ENCODE measurements at regions not wholly inside any gene's neighbourhood (a gene's known extent, or its start where the extent isn't known, plus 50 kb on each side); places are given as distances from the start of the nearest gene placed in this dataset.
A peak's percentile ranks its signal among the peaks of the same experiment; 100 is the strongest.
"Not testable (repeated sequence)": the region's sequence is repeated elsewhere in the genome, so short reads cannot be mapped to it uniquely, and the experiment has no call there.

DNA sequence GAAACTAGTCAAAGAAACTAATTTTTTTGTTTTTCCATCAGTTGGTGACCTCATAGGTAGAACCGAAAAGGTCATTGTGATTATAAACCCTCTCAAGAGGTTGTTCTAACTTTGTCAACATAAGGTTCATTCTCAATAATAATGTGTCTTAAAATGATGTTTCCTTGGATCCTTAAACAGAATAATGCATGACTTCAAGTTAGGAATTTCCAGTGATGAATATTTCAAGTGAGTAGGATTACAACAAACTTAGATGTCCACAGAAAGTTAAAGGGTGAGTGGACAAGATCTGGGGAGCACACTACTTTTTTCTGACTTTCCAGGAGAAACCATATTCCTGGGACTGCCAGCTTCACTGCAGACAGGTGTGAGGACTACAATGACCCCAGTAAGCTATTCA lies 239.0 kb upstream of the PTGER4 start:
- no peak for DNase-seq (ENCODE audit: low read depth)
- in situ Hi-C loops (cut with HindIII; ENCODE audit: low sequenced_read_pairs): no loop called here
- TF ChIP-seq CTCF (IDR thresholded peaks at IDR 0.05; ENCODE audit: low read depth, low read length, missing control alignments): no peak
- no peak overlapping the region for H3K4me3 ChIP-seq (ENCODE audit: low read depth, low read length)

DNA sequence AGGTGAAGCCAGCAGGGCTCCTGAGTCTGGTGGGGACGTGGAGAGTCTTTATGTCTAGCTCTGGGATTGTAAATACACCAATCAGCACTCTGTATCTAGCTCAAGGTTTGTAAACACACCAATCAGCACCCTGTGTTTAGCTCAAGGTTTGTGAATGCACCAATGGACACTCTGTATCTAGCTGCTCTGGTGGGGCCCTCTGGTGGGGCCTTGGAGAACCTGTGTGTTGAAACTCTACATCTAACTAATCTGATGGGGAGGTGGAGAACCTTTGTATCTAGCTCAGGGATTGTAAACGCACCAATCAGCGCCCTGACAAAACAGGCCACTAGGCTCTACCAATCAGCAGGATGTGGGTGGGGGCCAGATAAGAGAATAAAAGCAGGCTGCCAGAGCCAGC lies 240.6 kb upstream of the PTGER4 start:
- H3K4me3 ChIP-seq (ENCODE audit: low read depth, low read length); in situ Hi-C loops (cut with HindIII; ENCODE audit: low sequenced_read_pairs); DNase-seq (ENCODE audit: low read depth): not testable (repeated sequence)

- H3K4me3 ChIP-seq (ENCODE audit: low read depth, low read length); in situ Hi-C loops (cut with HindIII; ENCODE audit: low sequenced_read_pairs); DNase-seq (ENCODE audit: low read depth): not testable (repeated sequence)
Observed at GRCh38 chr5:40438646-40439045, 241.1 kb upstream of the PTGER4 start.

- DNase-seq (ENCODE audit: low read depth): peak; percentile 22
- H3K4me3 ChIP-seq (ENCODE audit: low read depth, low read length): no peak overlapping the region
- in situ Hi-C loops (cut with HindIII; ENCODE audit: low sequenced_read_pairs): no loop called here
- no peak for TF ChIP-seq CTCF (IDR thresholded peaks at IDR 0.05; ENCODE audit: low read depth, low read length, missing control alignments)
Observed at GRCh38 chr5:40437452-40437861, 242.3 kb upstream of the PTGER4 start.

DNA sequence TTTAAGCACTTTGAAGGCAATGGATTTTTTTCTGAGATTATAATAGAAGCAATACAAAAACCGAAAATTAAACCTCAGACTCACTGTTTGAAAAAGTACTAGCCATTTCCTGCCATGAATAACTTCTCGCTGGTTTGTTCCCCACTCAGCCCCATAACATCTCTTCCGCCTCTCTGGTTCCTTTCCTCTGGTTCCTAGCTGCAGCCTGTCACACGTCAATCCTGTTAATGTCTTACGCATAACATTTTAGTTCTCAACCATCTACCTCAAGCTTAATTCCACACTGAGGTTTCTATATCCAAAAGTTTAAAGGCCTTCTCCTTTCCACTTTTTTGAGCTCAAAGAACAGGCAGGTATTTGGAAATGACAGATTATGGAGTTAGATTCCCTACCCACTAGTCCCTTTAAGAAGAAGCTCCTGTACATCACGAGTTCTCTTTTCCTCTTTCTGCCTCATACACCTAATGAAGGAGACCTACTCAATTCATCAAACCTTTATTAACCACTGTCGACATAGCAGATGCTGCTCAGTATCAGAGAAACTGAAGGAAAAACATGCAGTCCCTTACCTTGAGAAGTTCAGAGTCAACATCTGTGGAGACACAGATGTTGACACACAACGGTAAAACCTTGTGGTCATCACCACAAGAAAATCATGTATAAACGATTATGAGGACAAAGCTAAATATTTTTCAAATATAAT lies 243.0 kb upstream of the PTGER4 start:
- H3K4me3 ChIP-seq (ENCODE audit: low read depth, low read length): no peak overlapping the region
- in situ Hi-C loops (cut with HindIII; ENCODE audit: low sequenced_read_pairs): no loop called here
- no peak for DNase-seq (ENCODE audit: low read depth)
- TF ChIP-seq CTCF (IDR thresholded peaks at IDR 0.05; ENCODE audit: low read depth, low read length, missing control alignments): no peak

DNA sequence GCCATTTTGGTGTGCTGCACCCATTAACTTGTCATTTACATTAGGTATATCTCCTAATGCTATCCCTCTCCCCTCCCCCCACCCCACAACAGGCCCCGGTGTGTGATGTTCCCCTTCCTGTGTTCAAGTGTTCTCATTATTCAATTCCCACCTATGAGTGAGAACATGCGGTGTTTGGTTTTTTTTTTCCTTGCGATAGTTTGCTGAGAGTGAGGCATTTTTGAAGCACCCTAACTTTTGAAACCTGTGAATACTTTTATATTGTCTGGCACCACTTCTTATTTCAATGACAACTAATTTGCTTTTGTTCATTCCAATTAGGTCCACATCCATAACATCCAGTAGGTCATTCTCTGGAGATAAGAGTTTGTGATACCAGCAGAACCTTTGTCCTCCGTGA lies 244.0 kb upstream of the PTGER4 start:
- DNase-seq (ENCODE audit: low read depth); in situ Hi-C loops (cut with HindIII; ENCODE audit: low sequenced_read_pairs); H3K4me3 ChIP-seq (ENCODE audit: low read depth, low read length): not testable (repeated sequence)

DNA sequence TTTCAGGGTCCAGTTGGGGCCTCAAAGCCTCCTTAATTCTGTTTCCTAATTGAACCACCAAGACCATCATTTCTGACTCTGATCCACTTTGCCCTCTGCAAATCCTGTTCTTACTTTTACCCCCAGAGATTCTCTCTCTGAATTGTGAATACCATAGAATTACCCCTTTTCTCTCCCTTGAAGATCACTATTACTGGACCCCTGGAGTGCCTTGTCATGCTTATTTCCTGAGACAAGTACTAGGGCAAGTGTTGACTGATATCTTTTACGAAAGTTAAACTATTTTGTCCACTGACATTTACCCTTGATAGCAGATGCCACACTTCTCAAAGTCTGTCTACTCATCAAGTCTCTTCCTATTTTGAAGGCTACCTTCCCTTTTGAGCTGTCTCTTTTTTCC lies 246.9 kb upstream of the PTGER4 start:
- no peak overlapping the region for H3K4me3 ChIP-seq (ENCODE audit: low read depth, low read length)
- TF ChIP-seq CTCF (IDR thresholded peaks at IDR 0.05; ENCODE audit: low read depth, low read length, missing control alignments): no peak
- DNase-seq (ENCODE audit: low read depth): no peak
- in situ Hi-C loops (cut with HindIII; ENCODE audit: low sequenced_read_pairs): no loop called here

- in situ Hi-C loops (cut with HindIII; ENCODE audit: low sequenced_read_pairs): no loop called here
- no peak for DNase-seq (ENCODE audit: low read depth)
- H3K4me3 ChIP-seq (ENCODE audit: low read depth, low read length): no peak overlapping the region
- no peak for TF ChIP-seq CTCF (IDR thresholded peaks at IDR 0.05; ENCODE audit: low read depth, low read length, missing control alignments)
Observed at GRCh38 chr5:40431734-40432133, 248.0 kb upstream of the PTGER4 start.

All from astrocyte of the cerebellum (primary cell).